ENCODE measurements at regions not wholly inside any gene's neighbourhood (a gene's known extent, or its start where the extent isn't known, plus 50 kb on each side); places are given as distances from the start of the nearest gene placed in this dataset.

GRCh38 chr2:238658820-238659219 is 189.1 kb upstream of the TWIST2 start:
- no peak for TF ChIP-seq CTCF (IDR thresholded peaks at IDR 0.05; ENCODE audit: control insufficient read depth, extremely low read depth, insufficient read depth)
- no peak for DNase-seq (ENCODE audit: low read depth)
- no peak overlapping the region for H3K4me3 ChIP-seq (ENCODE audit: low read depth, low read length)

- H3K4me3 ChIP-seq (ENCODE audit: low read depth, low read length), result no peak overlapping the region
- no peak for TF ChIP-seq CTCF (IDR thresholded peaks at IDR 0.05; ENCODE audit: control insufficient read depth, extremely low read depth, insufficient read depth)
- DNase-seq (ENCODE audit: low read depth), result no peak
Observed at GRCh38 chr2:238659231-238659630, 188.7 kb upstream of the TWIST2 start.

- no peak for TF ChIP-seq CTCF (IDR thresholded peaks at IDR 0.05; ENCODE audit: control insufficient read depth, extremely low read depth, insufficient read depth)
- H3K4me3 ChIP-seq (ENCODE audit: low read depth, low read length), result no peak overlapping the region
- DNase-seq (ENCODE audit: low read depth), result no peak
Observed at GRCh38 chr2:238663586-238663985, 184.3 kb upstream of the TWIST2 start.

GRCh38 chr2:238665919-238666318 is 182.0 kb upstream of the TWIST2 start:
- no peak overlapping the region for H3K4me3 ChIP-seq (ENCODE audit: low read depth, low read length)
- no peak for TF ChIP-seq CTCF (IDR thresholded peaks at IDR 0.05; ENCODE audit: control insufficient read depth, extremely low read depth, insufficient read depth)
- no peak for DNase-seq (ENCODE audit: low read depth)

- H3K4me3 ChIP-seq (ENCODE audit: low read depth, low read length), result no peak overlapping the region
- no peak for TF ChIP-seq CTCF (IDR thresholded peaks at IDR 0.05; ENCODE audit: control insufficient read depth, extremely low read depth, insufficient read depth)
- DNase-seq (ENCODE audit: low read depth), result no peak
Observed at GRCh38 chr2:238666543-238666942, 181.3 kb upstream of the TWIST2 start.

- DNase-seq (ENCODE audit: low read depth), result no peak
- no peak for TF ChIP-seq CTCF (IDR thresholded peaks at IDR 0.05; ENCODE audit: control insufficient read depth, extremely low read depth, insufficient read depth)
- H3K4me3 ChIP-seq (ENCODE audit: low read depth, low read length), result no peak overlapping the region
Observed at GRCh38 chr2:238667008-238667407, 180.9 kb upstream of the TWIST2 start.

- no peak for TF ChIP-seq CTCF (IDR thresholded peaks at IDR 0.05; ENCODE audit: control insufficient read depth, extremely low read depth, insufficient read depth)
- DNase-seq (ENCODE audit: low read depth), result no peak
Observed at GRCh38 chr2:238667639-238668038, 180.2 kb upstream of the TWIST2 start.

More at GRCh38 chr2:238667639-238668038, 180.2 kb upstream of the TWIST2 start:
- H3K4me3 ChIP-seq (ENCODE audit: low read depth, low read length), result no peak overlapping the region
